H1 (cell line): ENCODE measurements at regions not wholly inside any gene's neighbourhood (a gene's known extent, or its start where the extent isn't known, plus 50 kb on each side); places are given as distances from the start of the nearest gene placed in this dataset.

Source experiments
- BCL11A ChIP-seq, 2 experiments: IDR thresholded peaks; one replicate each; pipeline ENCODE4 v1.6.1; 2011; ENCODE audit warnings: low read depth in 2 of 2, low read length in 2 of 2, mild to moderate bottlenecking in 2 of 2
- BRCA1 ChIP-seq: IDR thresholded peaks from 2 replicates; pipeline ENCODE4 v1.6.1; 2012; ENCODE audit warnings: low read depth, low read length, improper control_type of control experiment
- CEBPB ChIP-seq: IDR thresholded peaks from 2 replicates; pipeline ENCODE4 v1.6.1; 2012; ENCODE audit warnings: low read depth, low read length
- CTCF ChIP-seq, 3 experiments: IDR thresholded peaks; 1 replicate in 2 of 3; 2 replicates in 1 of 3; pipeline versions ENCODE4 v1.5.1 to v1.6.1; 2011; ENCODE audit warnings: low read length in 3 of 3, mild to moderate bottlenecking in 3 of 3, inconsistent platforms in 2 of 3, low read depth in 1 of 3, moderate library complexity in 1 of 3; ENCODE audit not compliant: insufficient read depth in 1 of 3; ENCODE audit errors: control extremely low read depth in 1 of 3
- EP300 ChIP-seq, 2 experiments: IDR thresholded peaks; 1 replicate in 1 of 2; 2 replicates in 1 of 2; pipeline ENCODE4 v1.6.1; 2011 to 2012; ENCODE audit warnings: low read depth in 2 of 2, low read length in 2 of 2, mild to moderate bottlenecking in 2 of 2, borderline replicate concordance in 1 of 2, inconsistent platforms in 1 of 2, moderate library complexity in 1 of 2
- EZH2 ChIP-seq: fragments of 200-600 bp; sonication (generic); IDR thresholded peaks from 2 replicates; pipeline ENCODE4 v1.7.1; 2012; ENCODE audit warnings: low read depth, mild to moderate bottlenecking, moderate library complexity, low read length, inconsistent platforms; ENCODE audit not compliant: severe bottlenecking
- JUN ChIP-seq: IDR thresholded peaks from 2 replicates; pipeline ENCODE4 v1.6.1; 2011; ENCODE audit warnings: low read depth, mild to moderate bottlenecking, improper control_type of control experiment, low read length
- KDM4A ChIP-seq: IDR thresholded peaks from one replicate; pipeline ENCODE4 v1.7.1; 2012; ENCODE audit warnings: low read depth, mild to moderate bottlenecking, moderate library complexity, low read length, inconsistent platforms; ENCODE audit not compliant: severe bottlenecking
- MAX ChIP-seq: IDR thresholded peaks from 2 replicates; pipeline ENCODE4 v1.6.1; 2012; ENCODE audit warnings: inconsistent platforms
- POLR2A ChIP-seq, 2 experiments: IDR thresholded peaks; 1 replicate in 1 of 2; 2 replicates in 1 of 2; pipeline ENCODE4 v1.6.1; 2011; ENCODE audit warnings: low read depth in 2 of 2, low read length in 2 of 2, mild to moderate bottlenecking in 2 of 2; ENCODE audit errors: control extremely low read depth in 1 of 2
- RFX5 ChIP-seq: IDR thresholded peaks from 2 replicates; pipeline ENCODE4 v1.6.1; 2011; ENCODE audit warnings: low read depth, low read length, improper control_type of control experiment, borderline replicate concordance
- TAF1 ChIP-seq: IDR thresholded peaks from 2 replicates; pipeline ENCODE4 v1.6.1; 2011; ENCODE audit warnings: mild to moderate bottlenecking, low read depth, low read length
- TCF12 ChIP-seq: IDR thresholded peaks from 2 replicates; pipeline ENCODE4 v1.6.1; 2011; ENCODE audit warnings: low read depth, mild to moderate bottlenecking, low read length
- YY1 ChIP-seq: IDR thresholded peaks from 2 replicates; pipeline ENCODE4 v1.6.1; 2011; ENCODE audit warnings: low read depth, mild to moderate bottlenecking, low read length

GRCh38 chr7:12062062-12062461 lies 149.0 kb upstream of the TMEM106B start:
- TF ChIP-seq POLR2A (IDR thresholded peaks at IDR 0.05; ENCODE audit: control extremely low read depth in 1 of 2, low read depth in 2 of 2, low read length in 2 of 2) (no peak), YY1 (no peak), CTCF (IDR thresholded peaks at IDR 0.05; ENCODE audit: control extremely low read depth in 1 of 3, insufficient read depth in 1 of 3, low read depth in 1 of 3, low read length in 3 of 3) (peak in 2 of 3 experiments; percentile 44 to 70; a peak in 2 of 4 replicates), CEBPB (no peak), TAF1 (no peak), KDM4A (no peak), EP300 (IDR thresholded peaks at IDR 0.05; ENCODE audit: borderline replicate concordance in 1 of 2, low read depth in 2 of 2, low read length in 2 of 2) (no peak), MAX (no peak), JUN (no peak), BRCA1 (no peak), BCL11A (IDR thresholded peaks at IDR 0.05; ENCODE audit: low read depth in 2 of 2, low read length in 2 of 2) (no peak), TCF12 (no peak), RFX5 (no peak), EZH2 (no peak)
